GM03348 (cell line): ENCODE measurements at regions not wholly inside any gene's neighbourhood (a gene's known extent, or its start where the extent isn't known, plus 50 kb on each side); places are given as distances from the start of the nearest gene placed in this dataset.
"Not testable (repeated sequence)": the region's sequence is repeated elsewhere in the genome, so short reads cannot be mapped to it uniquely, and the experiment has no call there.

Source experiments
- DNase-seq: peaks from one replicate; pipeline ENCODE4 v3.0.0; 2012; ENCODE audit warnings: low spot score

DNA sequence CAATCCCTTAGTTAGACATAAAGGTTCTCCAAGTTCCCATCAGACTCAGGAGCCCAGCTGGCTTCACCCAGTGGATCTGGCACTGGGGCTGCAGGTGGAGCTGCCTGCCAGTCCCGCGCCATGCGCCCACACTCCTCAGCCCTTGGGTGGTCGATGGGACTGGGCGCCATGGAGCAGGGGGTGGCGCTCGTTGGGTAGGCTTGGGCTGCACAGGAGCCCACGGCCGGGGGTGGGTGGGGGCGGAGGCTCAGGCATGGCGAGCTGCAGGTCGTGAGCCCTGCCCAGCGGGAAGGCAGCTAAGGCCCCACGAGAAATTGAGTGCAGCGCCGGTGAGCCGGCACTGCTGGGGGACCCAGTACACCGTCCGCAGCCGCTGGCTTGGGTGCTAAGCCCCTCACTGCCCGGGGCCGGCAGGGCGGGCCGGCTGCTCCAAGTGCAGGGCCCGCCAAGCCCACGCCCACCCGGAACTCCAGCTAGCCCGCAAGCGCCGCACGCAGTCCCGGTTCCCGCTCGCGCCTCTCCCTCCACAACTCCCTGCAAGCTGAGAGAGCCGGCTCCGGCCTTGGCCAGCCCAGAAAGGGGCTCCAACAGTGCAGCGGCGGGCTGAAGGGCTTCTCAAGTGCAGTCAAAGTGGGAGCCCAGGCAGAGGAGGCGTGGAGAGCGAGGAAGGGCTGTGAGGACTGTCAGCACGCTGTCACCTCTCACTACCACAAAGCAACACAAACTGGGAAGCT lies 584.3 kb upstream of the COBL start:
- DNase-seq: not testable (repeated sequence)

GRCh38 chr7:51899611-51900010 lies 583.0 kb upstream of the COBL start:
- no peak for DNase-seq

- DNase-seq: no peak
These were observed 565.8 kb upstream of the COBL start for GRCh38 chr7:51882412-51882811.

GRCh38 chr7:51881309-51881708 lies 564.7 kb upstream of the COBL start:
- DNase-seq: no peak

GRCh38 chr7:51878865-51879264 lies 562.3 kb upstream of the COBL start:
- no peak for DNase-seq

DNA sequence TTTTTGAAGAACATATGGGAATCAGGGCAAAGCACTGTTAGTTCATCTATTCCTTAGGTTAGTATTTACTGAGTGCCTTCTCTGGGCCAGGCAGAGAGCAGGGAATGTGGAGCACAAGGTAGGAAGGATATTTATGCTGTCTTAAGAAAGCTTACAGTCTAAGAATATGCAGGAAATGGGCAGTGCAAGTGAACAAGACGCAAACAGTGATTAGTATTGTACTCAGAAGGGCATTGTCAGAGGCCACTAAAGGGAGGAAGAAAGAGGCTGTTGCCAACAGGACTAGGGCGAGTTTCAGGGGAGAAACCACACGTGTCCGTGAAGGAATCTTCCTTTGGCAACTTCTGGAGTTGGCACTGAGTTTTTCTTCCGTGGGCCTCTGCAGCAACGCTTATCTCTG lies 552.8 kb upstream of the COBL start:
- no peak for DNase-seq

GRCh38 chr7:51867117-51867516 lies 550.5 kb upstream of the COBL start:
- DNase-seq: no peak

GRCh38 chr7:51860305-51860704 lies 543.7 kb upstream of the COBL start:
- DNase-seq: no peak

DNA sequence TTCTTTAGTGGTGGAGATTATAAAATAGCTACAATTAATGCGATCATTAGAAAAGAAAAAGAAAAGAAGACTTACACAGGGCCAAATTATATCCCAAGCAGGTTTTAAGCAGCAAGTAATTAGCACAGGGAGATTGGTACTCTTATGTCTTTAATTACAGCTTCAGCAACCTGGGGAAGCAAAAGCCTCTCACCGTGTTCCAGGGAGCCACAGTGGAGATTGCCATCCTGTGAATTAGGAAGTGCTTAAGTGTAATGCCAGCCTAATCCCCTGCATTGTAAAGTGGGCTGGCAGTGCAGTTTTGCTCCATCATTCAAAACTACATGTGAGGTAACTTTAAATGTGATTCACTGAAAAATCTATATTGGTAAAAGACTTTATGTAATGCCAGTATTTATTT lies 533.5 kb upstream of the COBL start:
- no peak for DNase-seq

DNA sequence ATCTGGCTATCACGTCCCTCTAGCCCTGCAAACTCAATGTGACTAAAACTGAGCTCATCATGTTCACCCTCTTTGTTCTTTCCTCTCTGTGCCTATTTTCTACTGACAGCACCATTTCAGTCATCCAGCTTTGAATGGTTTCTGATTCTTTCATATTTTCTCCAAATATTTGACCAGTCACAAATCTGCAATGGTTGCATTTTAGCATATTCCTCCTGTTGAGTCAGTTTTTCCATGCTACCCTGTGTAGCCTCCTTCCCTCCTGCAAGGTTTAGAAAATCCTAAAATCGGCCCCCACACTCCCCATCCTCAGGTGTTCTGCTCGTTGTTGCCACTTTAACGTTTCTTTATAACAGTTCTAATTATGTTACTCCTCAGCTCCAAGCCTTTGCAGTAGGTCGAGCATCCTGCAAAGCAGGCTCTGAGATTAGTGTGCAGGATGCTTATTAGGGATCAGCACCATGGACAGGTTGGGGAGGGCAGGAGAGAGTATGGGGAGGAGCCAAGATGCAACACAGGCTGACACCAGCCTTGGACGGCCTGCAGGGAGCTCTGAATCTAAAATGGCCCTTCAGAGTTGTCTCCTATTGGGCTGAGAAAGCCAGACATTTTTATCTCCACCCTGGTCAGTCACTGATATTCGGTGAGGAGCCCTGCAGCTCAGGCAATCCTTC lies 531.0 kb upstream of the COBL start:
- no peak for DNase-seq

DNA sequence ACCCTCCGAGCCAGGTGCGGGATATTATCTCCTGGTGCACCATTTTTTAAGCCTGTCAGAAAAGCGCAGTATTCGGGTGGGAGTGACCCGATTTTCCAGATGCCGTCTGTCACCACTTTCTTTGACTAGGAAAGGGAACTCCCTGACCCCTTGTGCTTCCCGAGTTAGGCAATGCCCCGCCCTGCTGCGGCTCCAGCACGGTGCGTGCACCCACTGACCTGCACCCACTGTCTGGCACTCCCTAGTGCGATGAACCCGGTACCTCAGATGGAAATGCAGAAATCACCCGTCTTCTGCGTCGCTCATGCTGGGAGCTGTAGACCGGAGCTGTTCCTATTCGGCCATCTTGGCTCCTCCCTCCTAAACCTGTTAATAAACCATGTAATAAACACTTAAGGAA lies 522.5 kb upstream of the COBL start:
- not testable (repeated sequence) for DNase-seq

DNA sequence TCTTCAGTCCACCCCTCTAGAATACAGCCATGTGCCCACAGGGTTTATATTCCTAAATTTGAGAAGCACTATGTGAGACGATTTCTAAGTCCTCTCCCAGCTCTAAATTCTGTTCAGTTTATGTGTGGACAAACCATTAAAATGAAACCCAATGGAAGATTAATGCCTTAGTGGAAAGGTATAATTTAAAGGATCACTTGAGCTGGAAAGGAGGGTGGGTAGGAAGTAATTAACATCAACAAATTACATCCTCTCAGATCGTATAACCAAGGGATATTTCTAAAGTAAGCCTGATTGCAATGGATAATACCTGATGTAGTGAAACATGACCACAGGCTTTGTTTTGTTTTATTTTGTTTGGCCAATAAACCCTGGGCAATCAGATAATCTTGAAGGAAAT lies 511.0 kb upstream of the COBL start:
- no peak for DNase-seq

DNA sequence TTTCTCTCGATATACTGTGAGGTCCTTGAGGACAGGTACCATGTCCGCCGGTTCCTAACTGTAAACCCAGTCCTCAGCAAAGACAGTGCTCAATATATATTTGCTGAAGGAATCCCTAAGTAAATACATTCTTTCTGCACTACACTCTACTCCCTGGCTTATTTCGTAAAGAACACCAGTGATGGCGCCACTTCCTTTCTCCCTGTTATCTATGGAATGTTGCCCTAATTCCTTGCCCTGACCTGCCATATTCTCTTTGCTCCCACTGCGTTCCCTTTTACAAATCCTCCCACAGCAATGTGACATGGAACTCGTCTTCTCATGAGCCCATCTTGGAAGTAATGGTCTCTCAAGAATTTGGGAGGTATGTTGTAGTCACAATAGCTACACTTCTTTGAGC lies 507.4 kb upstream of the COBL start:
- DNase-seq: no peak

DNA sequence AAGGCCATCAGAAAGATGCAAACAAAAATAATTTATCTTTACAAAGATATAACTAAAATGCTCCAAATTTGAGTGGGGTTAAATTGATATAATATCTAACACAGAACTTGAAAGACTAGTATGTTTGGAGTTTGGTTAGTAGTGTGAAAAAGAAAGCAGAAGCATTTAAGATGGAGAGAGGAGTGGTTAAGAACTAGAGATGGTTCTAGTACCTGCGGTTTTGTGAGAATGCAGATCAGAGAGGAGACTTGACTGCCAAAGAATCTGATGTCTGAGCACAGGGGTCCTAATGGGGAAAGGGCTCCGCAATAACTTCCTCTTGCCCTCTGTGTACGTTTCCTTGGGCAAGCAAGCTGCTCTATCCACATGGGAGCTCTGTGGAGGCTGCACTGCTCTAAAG lies 506.8 kb upstream of the COBL start:
- DNase-seq: no peak

GRCh38 chr7:51817694-51818225 lies 501.2 kb upstream of the COBL start:
- DNase-seq: no peak

DNA sequence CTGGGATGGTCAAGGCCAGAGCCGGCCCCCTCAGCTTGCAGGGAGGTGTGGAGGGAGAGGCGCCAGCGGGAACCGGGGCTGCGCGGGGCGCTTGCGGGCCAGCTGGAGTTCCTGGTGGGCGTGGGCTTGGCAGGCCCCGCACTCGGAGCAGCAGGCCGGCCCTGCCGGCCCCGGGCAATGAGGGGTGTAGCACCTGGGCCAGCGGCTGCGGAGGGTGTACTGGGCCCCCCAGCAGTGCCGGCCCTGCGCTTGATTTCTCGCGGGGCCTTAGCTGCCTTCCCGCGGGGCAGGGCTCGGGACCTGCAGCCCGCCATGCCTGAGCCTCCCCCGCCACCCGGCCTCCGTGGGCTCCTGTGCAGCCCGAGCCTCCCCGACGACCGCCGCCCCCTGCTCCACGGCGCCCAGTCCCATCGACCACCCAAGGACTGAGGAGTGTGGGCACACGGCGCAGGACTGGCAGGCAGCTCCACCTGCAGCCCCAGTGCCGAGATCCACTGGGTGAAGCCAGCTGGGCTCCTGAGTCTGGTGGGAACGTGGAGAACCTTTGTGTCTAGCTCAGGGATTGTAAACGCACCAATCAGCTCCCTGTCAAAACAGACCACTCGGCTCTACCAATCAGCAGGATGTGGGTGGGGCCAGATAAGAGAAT lies 489.3 kb upstream of the COBL start:
- not testable (repeated sequence) for DNase-seq

DNA sequence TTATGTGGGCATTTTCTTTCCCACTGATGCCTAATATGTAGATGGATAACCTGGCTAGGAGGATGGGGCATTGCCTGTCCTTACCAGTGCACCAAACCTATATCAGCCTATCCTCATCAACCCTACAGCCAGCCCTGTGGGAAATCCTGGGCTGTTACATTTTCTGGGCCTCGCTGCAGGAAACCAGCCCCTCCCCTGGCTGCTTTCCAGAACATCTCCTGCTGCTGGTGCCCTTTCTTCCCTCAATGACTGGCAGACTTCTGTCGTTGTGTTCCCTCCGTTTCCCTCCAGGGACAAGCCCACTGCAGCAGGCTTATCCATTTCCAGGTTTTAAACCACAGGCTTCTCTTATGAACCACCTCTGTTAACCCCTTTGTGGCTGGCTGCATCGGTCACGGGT lies 486.1 kb upstream of the COBL start:
- no peak for DNase-seq

GRCh38 chr7:51797371-51797770 lies 480.8 kb upstream of the COBL start:
- DNase-seq: no peak

- no peak for DNase-seq
These were observed 476.2 kb upstream of the COBL start for GRCh38 chr7:51792796-51793195.

DNA sequence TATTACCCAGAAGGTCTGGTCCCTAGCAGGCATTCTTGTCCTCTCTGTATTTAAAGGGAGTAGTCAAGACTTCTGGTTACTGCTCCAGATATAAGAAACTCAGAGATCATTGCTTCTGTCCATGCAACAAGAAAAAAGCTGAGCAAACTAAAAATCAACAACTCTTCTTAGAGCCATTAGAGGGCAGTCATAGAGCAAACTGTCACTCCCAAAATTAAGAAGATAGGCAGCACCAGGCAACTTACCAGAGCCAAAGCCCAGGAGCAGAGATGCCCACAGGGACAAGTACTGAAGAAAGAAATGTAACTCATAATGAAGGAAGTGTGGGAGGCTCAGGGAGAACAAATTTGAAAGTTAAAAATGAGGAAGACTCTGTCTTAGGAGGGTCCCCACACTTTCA lies 472.9 kb upstream of the COBL start:
- DNase-seq: no peak

DNA sequence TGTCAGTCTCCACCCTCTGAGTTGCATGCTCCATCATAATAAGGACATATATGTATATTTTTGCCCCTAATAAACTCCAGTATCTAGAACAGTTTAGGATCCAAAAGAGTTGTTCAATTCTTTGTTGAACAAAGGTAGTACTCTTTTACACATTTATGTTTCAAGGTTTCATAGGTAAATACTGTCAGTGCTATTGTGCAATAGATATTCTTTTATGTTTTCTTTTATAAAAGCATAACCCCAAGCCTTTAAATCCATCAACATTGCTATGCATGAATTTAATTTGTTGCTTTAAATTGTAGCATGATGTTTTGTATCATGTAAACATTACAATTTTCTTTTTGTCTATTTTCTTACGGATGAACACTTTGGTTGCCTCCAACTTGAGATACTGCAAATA lies 469.7 kb upstream of the COBL start:
- no peak for DNase-seq

DNA sequence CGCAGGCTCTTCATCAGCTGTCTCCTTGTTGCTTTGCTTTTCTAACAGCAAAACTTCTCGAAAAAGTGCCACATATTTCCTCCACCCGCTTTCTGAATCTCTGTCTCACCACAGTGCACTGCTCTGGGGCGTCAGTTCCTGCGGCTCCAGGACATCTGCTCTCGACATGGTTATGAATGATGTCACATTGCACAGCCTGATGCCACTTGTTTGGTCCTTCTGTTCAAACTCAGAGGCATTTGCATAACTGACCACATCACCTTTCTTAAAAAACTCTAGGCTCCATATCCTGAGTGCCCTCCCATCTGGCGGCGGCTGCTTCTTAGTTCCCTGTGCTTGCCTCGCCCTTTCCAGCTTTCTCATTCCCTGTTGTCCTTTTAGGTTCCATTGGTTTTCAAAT lies 469.3 kb upstream of the COBL start:
- no peak for DNase-seq

- no peak for DNase-seq
These were observed 468.6 kb upstream of the COBL start for GRCh38 chr7:51785171-51785570.
